ENCODE measurements at regions not wholly inside any gene's neighbourhood (a gene's known extent, or its start where the extent isn't known, plus 50 kb on each side); places are given as distances from the start of the nearest gene placed in this dataset.

- TF ChIP-seq, protein P1, sequence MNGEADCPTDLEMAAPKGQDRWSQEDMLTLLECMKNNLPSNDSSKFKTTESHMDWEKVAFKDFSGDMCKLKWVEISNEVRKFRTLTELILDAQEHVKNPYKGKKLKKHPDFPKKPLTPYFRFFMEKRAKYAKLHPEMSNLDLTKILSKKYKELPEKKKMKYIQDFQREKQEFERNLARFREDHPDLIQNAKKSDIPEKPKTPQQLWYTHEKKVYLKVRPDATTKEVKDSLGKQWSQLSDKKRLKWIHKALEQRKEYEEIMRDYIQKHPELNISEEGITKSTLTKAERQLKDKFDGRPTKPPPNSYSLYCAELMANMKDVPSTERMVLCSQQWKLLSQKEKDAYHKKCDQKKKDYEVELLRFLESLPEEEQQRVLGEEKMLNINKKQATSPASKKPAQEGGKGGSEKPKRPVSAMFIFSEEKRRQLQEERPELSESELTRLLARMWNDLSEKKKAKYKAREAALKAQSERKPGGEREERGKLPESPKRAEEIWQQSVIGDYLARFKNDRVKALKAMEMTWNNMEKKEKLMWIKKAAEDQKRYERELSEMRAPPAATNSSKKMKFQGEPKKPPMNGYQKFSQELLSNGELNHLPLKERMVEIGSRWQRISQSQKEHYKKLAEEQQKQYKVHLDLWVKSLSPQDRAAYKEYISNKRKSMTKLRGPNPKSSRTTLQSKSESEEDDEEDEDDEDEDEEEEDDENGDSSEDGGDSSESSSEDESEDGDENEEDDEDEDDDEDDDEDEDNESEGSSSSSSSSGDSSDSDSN (IDR thresholded peaks at IDR 0.05; ENCODE audit: borderline replicate concordance in 1 of 2, low read depth in 2 of 2, low read length in 2 of 2), result no peak
- TF ChIP-seq OTX1 (CRISPR knock-in tag; IDR thresholded peaks at IDR 0.05), result no peak
- TF ChIP-seq TCF7 (IDR thresholded peaks at IDR 0.05; ENCODE audit: borderline replicate concordance), result no peak
- no peak for TF ChIP-seq MTA1 (IDR thresholded peaks at IDR 0.05; ENCODE audit: borderline replicate concordance)
- peak; percentile 94 for TF ChIP-seq ZNF316 (IDR thresholded peaks at IDR 0.05)
- no peak for TF ChIP-seq ZNF239 (CRISPR knock-in tag; IDR thresholded peaks at IDR 0.05)
- TF ChIP-seq ZBTB40 (IDR thresholded peaks at IDR 0.05), result no peak
- no peak for TF ChIP-seq ZBTB40 (CRISPR knock-in tag; IDR thresholded peaks at IDR 0.05)
- TF ChIP-seq FOXO4 (CRISPR knock-in tag; IDR thresholded peaks at IDR 0.05), result no peak
- no peak for TF ChIP-seq TAF1 (IDR thresholded peaks at IDR 0.05; ENCODE audit: control insufficient read depth, extremely low read depth, insufficient read depth, low read length, severe bottlenecking)
- TF ChIP-seq ZNF696 (CRISPR knock-in tag; conservative IDR thresholded peaks at IDR 0.05), result no peak
These were observed 165.9 kb upstream of the NDUFV2 start (continued) for GRCh38 chr18:8936619-8937018.

Measured in K562 (cell line).